GM19238 (cell line): ENCODE measurements at regions not wholly inside any gene's neighbourhood (a gene's known extent, or its start where the extent isn't known, plus 50 kb on each side); places are given as distances from the start of the nearest gene placed in this dataset.
"Not testable (repeated sequence)": the region's sequence is repeated elsewhere in the genome, so short reads cannot be mapped to it uniquely, and the experiment has no call there.

ENCODE experiments used
- DNase-seq: peaks from one replicate; pipeline ENCODE4 v3.0.0; 2011; ENCODE audit warnings: low spot score; ENCODE audit not compliant: insufficient read length

GRCh38 chr7:68148440-68148839 lies 1151.8 kb downstream of the TYW1 start:
- DNase-seq: no peak

DNA sequence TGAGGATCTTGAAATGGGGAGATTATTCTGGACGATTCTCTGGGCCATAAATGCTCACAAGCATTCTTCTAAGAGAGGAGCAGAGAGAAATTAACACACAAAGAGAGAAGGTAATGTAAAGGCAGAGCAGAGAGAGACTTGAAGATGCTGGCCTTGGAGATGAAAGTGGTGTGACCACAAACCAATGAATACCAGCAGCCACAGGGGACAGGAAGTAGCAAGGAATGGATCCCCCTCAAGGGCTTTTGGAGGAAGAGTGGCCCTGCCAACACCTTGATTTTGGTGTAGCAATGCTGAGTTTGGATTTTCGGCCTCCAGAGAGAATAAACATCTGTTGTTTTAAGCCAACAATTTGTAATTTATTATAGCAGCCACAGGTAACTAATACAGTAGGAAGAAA lies 1155.6 kb downstream of the TYW1 start:
- DNase-seq: no peak

DNA sequence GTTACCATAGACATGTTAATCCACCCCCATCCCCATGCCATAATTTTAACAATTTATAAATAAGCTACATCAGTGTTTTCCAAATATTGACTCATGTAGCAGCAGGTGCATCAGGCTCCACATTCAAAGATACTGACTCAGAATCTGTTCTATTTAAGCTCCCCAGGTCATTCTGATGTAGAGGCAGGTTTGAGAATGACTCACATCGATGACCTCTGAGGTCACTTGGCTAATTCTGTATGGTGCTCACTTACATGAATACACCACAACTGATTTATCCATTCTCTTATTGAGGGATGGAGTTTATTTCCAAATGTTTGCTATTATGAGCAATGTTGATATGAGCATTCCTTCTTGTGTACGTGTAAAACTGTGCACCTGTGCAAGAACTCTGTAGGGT lies 1159.0 kb downstream of the TYW1 start:
- no peak for DNase-seq

DNA sequence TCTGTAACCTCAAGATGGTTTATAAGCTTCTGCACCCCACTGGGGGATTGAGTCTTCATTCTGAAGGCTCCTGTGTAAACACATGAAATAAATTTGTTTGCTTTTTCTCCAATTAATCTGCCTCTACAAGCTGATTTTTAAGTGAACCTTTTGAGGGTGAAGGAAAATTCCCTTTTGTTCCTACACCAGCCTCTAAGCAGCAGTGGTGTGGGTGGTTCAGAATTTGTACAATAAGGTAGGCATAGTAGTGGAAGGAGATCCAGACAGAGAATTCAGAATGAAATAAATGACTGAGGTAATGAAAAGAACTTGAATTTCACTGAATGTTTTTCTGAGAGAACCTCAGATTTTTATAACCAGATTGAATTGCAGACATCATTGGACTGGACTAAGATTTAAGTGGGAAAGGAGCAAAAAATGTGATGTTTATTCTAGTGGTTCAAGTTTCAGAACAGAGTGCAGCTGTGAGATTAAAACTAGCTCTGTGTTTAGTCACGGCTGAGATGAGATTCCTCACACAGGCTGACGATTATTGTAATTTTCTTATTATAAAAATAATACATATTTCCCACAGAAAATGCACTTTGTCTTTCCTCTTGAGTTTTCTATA lies 1162.2 kb downstream of the TYW1 start:
- DNase-seq: no peak

GRCh38 chr7:68162712-68163111 lies 1166.1 kb downstream of the TYW1 start:
- DNase-seq: no peak

GRCh38 chr7:68166525-68166924 lies 1169.9 kb downstream of the TYW1 start:
- no peak for DNase-seq

- DNase-seq: no peak
Measured at GRCh38 chr7:68173513-68173912, 1176.9 kb downstream of the TYW1 start.

- no peak for DNase-seq
Measured at GRCh38 chr7:68176974-68177373, 1180.3 kb downstream of the TYW1 start.

GRCh38 chr7:68180761-68181160 lies 1184.1 kb downstream of the TYW1 start:
- no peak for DNase-seq

- DNase-seq: no peak
Measured at GRCh38 chr7:68183176-68183575, 1186.5 kb downstream of the TYW1 start.

DNA sequence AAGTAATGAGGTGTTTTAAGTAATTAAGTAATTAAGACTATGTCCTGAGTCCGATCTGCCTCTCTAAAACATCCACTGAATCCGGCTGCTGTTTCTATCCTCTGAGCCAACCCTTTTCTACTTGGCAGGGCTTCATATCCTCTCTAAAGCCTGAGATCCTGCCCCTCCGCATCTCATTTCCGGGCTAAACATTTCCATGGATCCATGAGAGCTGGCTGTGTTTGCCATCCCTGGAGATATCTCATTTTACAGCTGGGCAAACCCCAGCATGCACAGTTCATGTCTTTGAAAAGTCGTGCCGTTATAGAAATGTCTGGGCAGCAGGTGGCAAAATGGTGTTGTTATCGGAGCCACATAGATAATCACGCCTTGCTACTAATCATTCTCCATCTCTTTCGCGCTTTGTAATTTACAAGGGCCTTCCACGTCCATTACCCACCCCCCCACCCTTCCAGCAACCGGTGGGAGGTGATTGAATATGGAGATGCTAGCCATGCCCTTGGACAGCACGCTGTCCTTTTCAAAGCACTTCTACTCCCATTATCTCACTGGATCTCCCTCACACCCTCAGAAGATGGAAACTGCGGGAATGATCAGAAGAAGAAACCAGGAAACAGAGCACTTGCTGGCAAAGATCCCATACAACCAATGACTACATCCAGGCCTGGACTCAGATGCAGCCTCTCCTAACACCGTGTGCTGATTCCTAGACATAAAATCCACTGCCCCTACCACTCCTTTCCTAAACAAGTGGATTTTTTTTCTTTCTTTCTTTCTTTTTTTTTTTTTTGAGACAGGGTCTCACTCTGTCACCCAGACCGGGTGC lies 1189.2 kb downstream of the TYW1 start:
- DNase-seq: no peak

GRCh38 chr7:68187532-68187931 lies 1190.9 kb downstream of the TYW1 start:
- no peak for DNase-seq

DNA sequence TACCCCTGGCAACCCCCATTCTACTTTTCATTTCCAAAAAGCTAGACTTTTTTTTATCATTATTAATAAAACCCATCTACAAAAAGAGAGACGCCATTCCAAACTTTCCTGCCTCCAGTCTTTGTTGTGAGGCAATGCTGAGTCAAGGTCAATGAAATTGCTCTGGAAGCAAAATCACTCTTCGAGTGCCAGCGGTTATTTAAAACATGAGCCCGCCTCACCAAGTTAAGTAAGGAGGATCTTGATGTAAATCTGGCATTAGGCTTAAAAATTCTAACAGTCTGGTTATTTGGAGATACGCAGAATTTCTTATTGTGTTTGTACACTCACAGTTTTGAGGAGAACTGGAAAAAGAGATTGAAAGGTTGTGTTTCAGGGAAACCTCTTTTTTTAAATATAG lies 1196.3 kb downstream of the TYW1 start:
- no peak for DNase-seq

DNA sequence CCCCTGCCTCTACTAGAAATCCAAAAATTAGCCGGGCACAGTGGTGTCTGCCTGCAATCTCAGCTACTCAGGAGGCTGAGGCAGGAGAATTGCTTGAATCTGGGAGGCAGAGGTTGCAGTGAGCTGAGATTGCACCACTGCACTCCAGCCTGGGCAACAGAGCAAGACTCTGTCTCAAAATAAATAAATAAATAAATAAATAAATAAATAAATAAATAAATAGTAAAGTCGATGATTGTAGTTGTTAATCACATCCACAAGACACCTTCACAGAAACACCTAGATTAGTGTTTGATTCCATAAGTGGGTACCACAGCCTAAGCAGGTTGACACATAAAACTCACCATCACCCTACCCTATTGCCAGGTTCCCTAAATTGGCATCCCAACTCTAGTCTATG lies 1199.0 kb downstream of the TYW1 start:
- not testable (repeated sequence) for DNase-seq

DNA sequence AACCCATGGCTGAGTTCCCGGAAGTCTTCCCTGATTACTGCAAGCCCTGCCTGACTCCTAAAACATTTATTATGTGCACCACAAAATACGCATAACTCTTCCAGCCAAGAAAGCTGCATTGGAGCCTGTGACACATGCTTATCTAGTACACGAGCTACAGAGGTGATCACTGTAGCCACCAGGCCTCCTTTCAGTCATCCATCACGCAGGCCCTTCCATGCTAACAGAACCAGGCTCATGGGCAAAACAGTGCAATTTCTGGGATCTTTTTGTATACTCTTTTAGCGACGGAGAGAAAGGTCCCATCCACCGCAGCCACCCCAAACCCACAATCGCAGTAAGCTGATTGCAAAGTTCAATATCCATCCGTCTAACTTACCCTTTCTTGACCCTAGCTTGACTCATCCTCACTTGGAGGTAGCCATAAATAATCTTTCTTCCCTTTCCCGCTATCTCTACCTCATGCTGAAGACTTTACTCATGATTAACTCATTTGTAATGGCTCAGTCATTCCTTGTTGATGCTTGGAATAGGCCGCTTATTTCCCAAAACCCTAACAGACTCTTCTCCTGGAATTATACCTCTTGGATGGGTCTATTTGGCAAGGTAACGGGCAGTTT lies 1203.5 kb downstream of the TYW1 start:
- DNase-seq: no peak

DNA sequence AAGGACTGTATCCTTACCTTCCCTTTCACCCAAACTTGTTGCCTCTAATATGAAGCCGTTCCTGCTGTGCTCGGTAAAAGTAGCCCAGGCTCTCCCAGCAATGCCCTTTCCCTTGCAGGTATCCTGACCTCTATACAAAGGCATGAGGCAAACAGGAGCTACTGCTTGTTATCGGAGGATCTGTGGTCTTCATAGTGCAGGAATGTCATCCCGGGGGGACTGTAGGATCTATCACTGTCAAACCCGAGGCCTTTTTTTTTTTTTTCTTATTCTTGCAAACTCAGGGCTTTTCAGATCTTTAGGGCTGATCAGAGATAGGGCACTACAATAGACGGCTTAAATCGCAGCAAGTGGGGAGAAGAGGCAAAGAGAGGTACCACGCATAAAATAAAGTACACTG lies 1206.6 kb downstream of the TYW1 start:
- no peak for DNase-seq

- DNase-seq: no peak
Measured at GRCh38 chr7:68205826-68206225, 1209.2 kb downstream of the TYW1 start.

GRCh38 chr7:68206946-68207485 lies 1210.4 kb downstream of the TYW1 start:
- DNase-seq: no peak

DNA sequence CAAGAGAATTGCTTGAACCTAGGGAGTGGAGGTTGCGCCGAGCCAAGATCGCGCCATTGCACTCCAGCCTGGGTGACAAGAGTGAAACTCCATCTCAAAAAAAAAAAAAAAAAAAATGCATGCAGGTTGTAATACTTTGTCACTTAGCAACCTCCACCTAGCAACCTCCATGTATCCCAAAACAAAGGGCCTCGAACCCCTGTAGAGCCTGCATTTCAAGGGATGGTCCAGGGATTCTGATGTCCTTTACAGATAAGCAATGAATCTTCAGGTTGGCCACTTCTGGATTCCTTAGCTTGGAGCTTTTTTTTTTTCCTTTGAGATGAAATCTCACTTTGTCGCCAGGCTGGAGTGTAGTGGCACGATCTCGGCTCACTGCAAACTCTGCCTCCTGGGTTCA lies 1211.0 kb downstream of the TYW1 start:
- DNase-seq: no peak

- no peak for DNase-seq
Measured at GRCh38 chr7:68209486-68209885, 1212.9 kb downstream of the TYW1 start.

DNA sequence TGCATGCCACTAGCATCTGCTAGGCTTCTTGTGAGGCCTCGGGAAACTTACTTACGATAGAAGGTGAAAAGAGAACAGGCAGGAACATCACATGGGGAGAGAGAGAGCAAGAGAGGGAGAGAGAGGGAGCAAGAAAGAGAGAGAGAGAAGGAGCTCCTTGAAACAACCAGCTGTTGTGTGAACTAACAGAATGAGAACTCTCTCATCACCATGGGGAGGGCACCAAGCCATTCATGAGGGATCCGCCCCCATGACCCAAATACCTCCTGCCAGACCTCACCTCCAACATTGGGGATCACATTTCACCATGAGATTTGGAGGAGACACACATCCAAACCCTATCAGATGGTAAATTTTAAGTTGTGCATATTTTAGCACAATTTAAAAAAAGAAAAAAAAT lies 1217.2 kb downstream of the TYW1 start:
- DNase-seq: no peak

DNA sequence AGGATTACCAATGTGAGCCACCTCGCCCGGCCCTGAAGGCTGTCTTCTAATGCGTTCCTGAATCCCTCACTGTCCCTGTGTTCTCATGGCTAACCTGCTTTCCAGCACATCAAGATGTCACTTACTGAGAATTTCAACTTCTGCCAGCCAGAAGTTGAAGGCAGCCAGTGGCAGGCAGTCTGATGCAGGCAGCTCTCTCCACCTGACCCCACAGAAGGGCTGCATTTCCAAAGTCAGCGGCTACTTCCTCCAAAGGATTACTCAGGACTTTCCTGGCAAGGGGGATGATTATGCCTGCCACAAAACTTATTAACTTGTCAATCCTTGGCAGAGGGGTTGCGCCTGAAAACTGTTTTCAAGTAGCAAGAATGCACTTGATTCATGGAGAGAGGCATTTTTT lies 1219.4 kb downstream of the TYW1 start:
- no peak for DNase-seq
